ENCODE measurements at regions not wholly inside any gene's neighbourhood (a gene's known extent, or its start where the extent isn't known, plus 50 kb on each side); places are given as distances from the start of the nearest gene placed in this dataset.

DNA sequence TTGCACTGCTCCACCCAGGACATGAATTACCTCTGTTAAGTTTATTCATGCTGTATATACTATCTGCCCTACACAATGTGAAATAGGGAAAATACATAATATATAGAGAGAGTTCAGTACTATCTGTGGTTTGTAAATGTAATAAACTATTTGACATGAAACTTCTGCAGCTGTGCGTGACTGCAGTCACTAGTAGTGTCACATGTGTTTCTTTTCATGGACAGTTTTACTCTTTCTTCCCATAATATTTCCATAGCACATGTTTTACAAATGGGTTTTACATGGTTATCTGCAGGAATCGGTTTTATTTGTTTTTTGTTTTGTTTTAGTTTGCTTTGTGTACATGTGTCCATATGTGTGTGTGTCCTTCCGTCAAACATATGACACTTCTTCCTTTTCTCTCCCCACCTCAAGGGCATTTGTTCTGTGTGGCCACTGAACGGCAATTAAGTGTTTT is 1644.1 kb upstream of the FLRT2 start:
- TF ChIP-seq, protein P1, sequence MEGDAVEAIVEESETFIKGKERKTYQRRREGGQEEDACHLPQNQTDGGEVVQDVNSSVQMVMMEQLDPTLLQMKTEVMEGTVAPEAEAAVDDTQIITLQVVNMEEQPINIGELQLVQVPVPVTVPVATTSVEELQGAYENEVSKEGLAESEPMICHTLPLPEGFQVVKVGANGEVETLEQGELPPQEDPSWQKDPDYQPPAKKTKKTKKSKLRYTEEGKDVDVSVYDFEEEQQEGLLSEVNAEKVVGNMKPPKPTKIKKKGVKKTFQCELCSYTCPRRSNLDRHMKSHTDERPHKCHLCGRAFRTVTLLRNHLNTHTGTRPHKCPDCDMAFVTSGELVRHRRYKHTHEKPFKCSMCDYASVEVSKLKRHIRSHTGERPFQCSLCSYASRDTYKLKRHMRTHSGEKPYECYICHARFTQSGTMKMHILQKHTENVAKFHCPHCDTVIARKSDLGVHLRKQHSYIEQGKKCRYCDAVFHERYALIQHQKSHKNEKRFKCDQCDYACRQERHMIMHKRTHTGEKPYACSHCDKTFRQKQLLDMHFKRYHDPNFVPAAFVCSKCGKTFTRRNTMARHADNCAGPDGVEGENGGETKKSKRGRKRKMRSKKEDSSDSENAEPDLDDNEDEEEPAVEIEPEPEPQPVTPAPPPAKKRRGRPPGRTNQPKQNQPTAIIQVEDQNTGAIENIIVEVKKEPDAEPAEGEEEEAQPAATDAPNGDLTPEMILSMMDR (IDR thresholded peaks at IDR 0.05), result no peak
- no peak for TF ChIP-seq POLR2A (IDR thresholded peaks at IDR 0.05)
- no peak for TF ChIP-seq POLR2AphosphoS5 (IDR thresholded peaks at IDR 0.05)
- no peak for TF ChIP-seq EP300 (IDR thresholded peaks at IDR 0.05)
